ENCODE measurements at regions not wholly inside any gene's neighbourhood (a gene's known extent, or its start where the extent isn't known, plus 50 kb on each side); places are given as distances from the start of the nearest gene placed in this dataset.

- intact Hi-C loops (cut with micrococcal nuclease): loop anchor here (5.0 kb wide), 1 partner anchor 117 kb away; no protein-coding TSS in a partner anchor
- no peaks in the 10 kb centered on the region for H3K4me1 ChIP-seq (ENCODE audit: insufficient read depth, low read length)
- H3K9ac ChIP-seq (ENCODE audit: low read length): no peak overlapping the region
- no peak overlapping the region for H2AFZ ChIP-seq (ENCODE audit: low read length)
- no peaks in the 10 kb centered on the region for H3K79me2 ChIP-seq (ENCODE audit: low read length)
- POLR2A ChIA-PET (ENCODE audit: unreplicated experiment): no interaction called here
- H3K9me3 ChIP-seq (ENCODE audit: low read length): no peaks in the 10 kb centered on the region
- no peak overlapping the region for H3K27ac ChIP-seq (ENCODE audit: low read length)
- no peak overlapping the region for H3K4me2 ChIP-seq (ENCODE audit: low read length)
- BruUV-seq (replicated peaks): no TSS peak
- ATAC-seq: no peak
- no peak overlapping the region for H3K4me3 ChIP-seq (ENCODE audit: low read length)
- 0 out of 2 replicates have a peak, but pooled peaks cover 5% of the 10 kb centered on the region for H4K20me1 ChIP-seq (ENCODE audit: low read length)
- peaks cover 80% of the 10 kb centered on the region for H3K27me3 ChIP-seq (ENCODE audit: low read length)
- CTCF ChIA-PET: no interaction called here
- H3F3A ChIP-seq (ENCODE audit: low read length, unreplicated experiment): no peaks in the 10 kb centered on the region
- TF ChIP-seq EZH2phosphoT487 (IDR thresholded peaks at IDR 0.05; ENCODE audit: borderline replicate concordance, low read length): no peak
- TF ChIP-seq, protein P1, sequence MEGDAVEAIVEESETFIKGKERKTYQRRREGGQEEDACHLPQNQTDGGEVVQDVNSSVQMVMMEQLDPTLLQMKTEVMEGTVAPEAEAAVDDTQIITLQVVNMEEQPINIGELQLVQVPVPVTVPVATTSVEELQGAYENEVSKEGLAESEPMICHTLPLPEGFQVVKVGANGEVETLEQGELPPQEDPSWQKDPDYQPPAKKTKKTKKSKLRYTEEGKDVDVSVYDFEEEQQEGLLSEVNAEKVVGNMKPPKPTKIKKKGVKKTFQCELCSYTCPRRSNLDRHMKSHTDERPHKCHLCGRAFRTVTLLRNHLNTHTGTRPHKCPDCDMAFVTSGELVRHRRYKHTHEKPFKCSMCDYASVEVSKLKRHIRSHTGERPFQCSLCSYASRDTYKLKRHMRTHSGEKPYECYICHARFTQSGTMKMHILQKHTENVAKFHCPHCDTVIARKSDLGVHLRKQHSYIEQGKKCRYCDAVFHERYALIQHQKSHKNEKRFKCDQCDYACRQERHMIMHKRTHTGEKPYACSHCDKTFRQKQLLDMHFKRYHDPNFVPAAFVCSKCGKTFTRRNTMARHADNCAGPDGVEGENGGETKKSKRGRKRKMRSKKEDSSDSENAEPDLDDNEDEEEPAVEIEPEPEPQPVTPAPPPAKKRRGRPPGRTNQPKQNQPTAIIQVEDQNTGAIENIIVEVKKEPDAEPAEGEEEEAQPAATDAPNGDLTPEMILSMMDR (conservative IDR thresholded peaks at IDR 0.05; ENCODE audit: low read depth, low read length): no peak
- no peak for TF ChIP-seq EZH2 (IDR thresholded peaks at IDR 0.05; ENCODE audit: low read length, unreplicated experiment)
- DNase-seq: no peak
- H3K36me3 ChIP-seq (ENCODE audit: low read depth, low read length): no peaks in the 10 kb centered on the region
- no peaks in the 10 kb centered on the region for H3K9me2 ChIP-seq (replicated peaks; ENCODE audit: low read length)
These were observed 56.9 kb upstream of the ALKAL2 start for GRCh38 chr2:344811-345210.

DNA sequence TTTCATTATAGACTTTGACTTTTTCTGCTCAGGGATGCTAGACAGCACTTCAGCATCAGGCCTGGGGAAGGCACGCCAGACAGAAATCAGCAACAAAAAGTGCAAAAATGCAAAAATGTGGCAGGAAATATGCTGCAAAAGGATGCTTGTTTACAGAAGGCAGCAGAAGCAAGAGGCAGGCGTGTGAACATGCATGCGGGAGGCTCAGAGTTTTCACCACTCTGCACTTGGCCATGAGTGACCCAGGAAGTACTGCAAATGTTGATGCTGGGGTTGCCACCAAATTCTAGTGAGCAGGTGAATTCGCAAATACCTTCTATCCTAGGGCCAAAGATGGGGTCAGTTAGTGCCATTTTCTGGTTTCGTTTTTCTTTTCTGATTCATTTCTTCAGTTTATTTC lies 55.5 kb upstream of the ALKAL2 start:
- no peaks in the 10 kb centered on the region for H3F3A ChIP-seq (ENCODE audit: low read length, unreplicated experiment)
- H4K20me1 ChIP-seq (ENCODE audit: low read length): 0 out of 2 replicates have a peak, but pooled peaks cover 5% of the 10 kb centered on the region
- no peaks in the 10 kb centered on the region for H3K79me2 ChIP-seq (ENCODE audit: low read length)
- no peaks in the 10 kb centered on the region for H3K4me1 ChIP-seq (ENCODE audit: insufficient read depth, low read length)
- H3K27ac ChIP-seq (ENCODE audit: low read length): no peak overlapping the region
- H3K36me3 ChIP-seq (ENCODE audit: low read depth, low read length): no peaks in the 10 kb centered on the region
- DNase-seq: no peak
- no peak overlapping the region for H3K9ac ChIP-seq (ENCODE audit: low read length)
- intact Hi-C loops (cut with micrococcal nuclease): no loop called here
- no peak overlapping the region for H2AFZ ChIP-seq (ENCODE audit: low read length)
- ChIA-PET POLR2A (ENCODE audit: unreplicated experiment) (no interaction called here), CTCF (no interaction called here)
- H3K4me2 ChIP-seq (ENCODE audit: low read length): no peak overlapping the region
- H3K27me3 ChIP-seq (ENCODE audit: low read length): peaks cover 76% of the 10 kb centered on the region
- H3K9me3 ChIP-seq (ENCODE audit: low read length): no peaks in the 10 kb centered on the region
- no TSS peak for BruUV-seq (replicated peaks)
- H3K9me2 ChIP-seq (replicated peaks; ENCODE audit: low read length): no peaks in the 10 kb centered on the region
- TF ChIP-seq, protein P1 (conservative IDR thresholded peaks at IDR 0.05; ENCODE audit: low read depth, low read length): no peak
- TF ChIP-seq EZH2 (IDR thresholded peaks at IDR 0.05; ENCODE audit: low read length, unreplicated experiment): no peak
- no peak for TF ChIP-seq EZH2phosphoT487 (IDR thresholded peaks at IDR 0.05; ENCODE audit: borderline replicate concordance, low read length)
- no peak for ATAC-seq
- no peak overlapping the region for H3K4me3 ChIP-seq (ENCODE audit: low read length)

DNA sequence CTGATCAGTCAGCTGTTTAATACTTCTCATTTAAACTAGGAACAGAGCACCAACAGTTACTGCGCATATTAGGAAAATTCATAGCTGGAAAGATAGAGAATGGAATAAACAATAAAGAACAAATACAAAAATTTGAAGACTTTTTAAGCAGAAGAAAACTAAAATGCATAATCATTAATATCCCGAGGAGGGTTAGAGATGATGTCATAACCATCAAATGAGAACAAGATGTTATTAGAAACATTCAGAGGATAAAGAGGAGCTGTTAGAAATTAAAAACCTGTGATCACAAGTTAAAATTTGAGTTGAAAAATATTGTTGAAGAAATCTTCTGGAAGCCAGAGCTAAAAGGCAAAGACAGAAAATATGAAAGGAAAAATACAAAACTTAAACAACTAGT lies 54.0 kb upstream of the ALKAL2 start:
- Histone ChIP-seq H3K9me2 (replicated peaks; ENCODE audit: low read length) (no peaks in the 10 kb centered on the region), H3K4me2 (ENCODE audit: low read length) (no peak overlapping the region), H4K20me1 (ENCODE audit: low read length) (0 out of 2 replicates have a peak, but pooled peaks cover 5% of the 10 kb centered on the region), H3K79me2 (ENCODE audit: low read length) (no peaks in the 10 kb centered on the region), H3F3A (ENCODE audit: low read length, unreplicated experiment) (no peaks in the 10 kb centered on the region), H3K9me3 (ENCODE audit: low read length) (no peaks in the 10 kb centered on the region; the same call in 1 of the 2 replicates), H3K27ac (ENCODE audit: low read length) (no peak overlapping the region), H2AFZ (ENCODE audit: low read length) (no peak overlapping the region), H3K36me3 (ENCODE audit: low read depth, low read length) (no peaks in the 10 kb centered on the region), H3K9ac (ENCODE audit: low read length) (no peak overlapping the region), H3K27me3 (ENCODE audit: low read length) (peaks cover 61% of the 10 kb centered on the region), H3K4me1 (ENCODE audit: insufficient read depth, low read length) (no peaks in the 10 kb centered on the region), H3K4me3 (ENCODE audit: low read length) (no peak overlapping the region)
- ChIA-PET CTCF (no interaction called here), POLR2A (ENCODE audit: unreplicated experiment) (no interaction called here)
- DNase-seq (no peak), ATAC-seq (no peak)
- intact Hi-C loops (cut with micrococcal nuclease): no loop called here
- BruUV-seq (replicated peaks): no TSS peak
- TF ChIP-seq EZH2phosphoT487 (IDR thresholded peaks at IDR 0.05; ENCODE audit: borderline replicate concordance, low read length): no peak
- no peak for TF ChIP-seq EZH2 (IDR thresholded peaks at IDR 0.05; ENCODE audit: low read length, unreplicated experiment)
- TF ChIP-seq, protein P1 (conservative IDR thresholded peaks at IDR 0.05; ENCODE audit: low read depth, low read length): no peak

All from PC-3 (cell line).